ENCODE measurements at regions not wholly inside any gene's neighbourhood (a gene's known extent, or its start where the extent isn't known, plus 50 kb on each side); places are given as distances from the start of the nearest gene placed in this dataset.
"Not testable (repeated sequence)": the region's sequence is repeated elsewhere in the genome, so short reads cannot be mapped to it uniquely, and the experiment has no call there.

- 96% methylated on average over 10 of the region's 14 CpGs for WGBS (ENCODE audit: insufficient coverage)
- ChIA-PET CTCF (no interaction called here), POLR2A (no interaction called here)
- Histone ChIP-seq H3K4me1 (ENCODE audit: control extremely low read depth in 1 of 4, control insufficient read depth in 4 of 4, insufficient read depth in 4 of 4, low read length in 3 of 4) (no peaks in the 10 kb centered on the region), H3K36me3 (ENCODE audit: control insufficient read depth in 4 of 4, insufficient read depth in 4 of 4, low read length in 3 of 4) (peaks cover 4 to 25% (median 11%) of the 10 kb centered on the region in 4 experiments), H3K9me3 (ENCODE audit: control extremely low read depth in 1 of 5, control insufficient read depth in 4 of 5, insufficient read depth in 2 of 5, low read depth in 1 of 5, low read length in 4 of 5) (no peaks in the 10 kb centered on the region), H3K27ac (ENCODE audit: insufficient read depth in 1 of 2, low read depth in 1 of 2, low read length in 2 of 2, poor library complexity in 1 of 2, severe bottlenecking in 2 of 2) (no peak overlapping the region), H3K27me3 (replicated peaks in 2 of 5; ENCODE audit: control insufficient read depth in 4 of 5, insufficient read depth in 5 of 5, low read length in 4 of 5) (no peaks in the 10 kb centered on the region), H3K4me3 (ENCODE audit: control insufficient read depth in 1 of 7, extremely low read depth in 1 of 7, insufficient read depth in 4 of 7, low read depth in 2 of 7, low read length in 6 of 7) (no peak overlapping the region)
- DNase-seq: no peak
Measured at GRCh38 chr7:66542528-66543269, 86.0 kb upstream of the KCTD7 start.

GRCh38 chr7:66549466-66549865 lies 79.2 kb upstream of the KCTD7 start:
- Histone ChIP-seq H3K4me1 (ENCODE audit: control extremely low read depth in 1 of 4, control insufficient read depth in 4 of 4, insufficient read depth in 4 of 4, low read length in 3 of 4) (no peaks in the 10 kb centered on the region), H3K27ac (ENCODE audit: insufficient read depth in 1 of 2, low read depth in 1 of 2, low read length in 2 of 2, poor library complexity in 1 of 2, severe bottlenecking in 2 of 2) (no peak overlapping the region), H3K4me3 (ENCODE audit: control insufficient read depth in 1 of 7, extremely low read depth in 1 of 7, insufficient read depth in 4 of 7, low read depth in 2 of 7, low read length in 6 of 7) (no peak overlapping the region), H3K36me3 (ENCODE audit: control insufficient read depth in 4 of 4, insufficient read depth in 4 of 4, low read length in 3 of 4) (peaks cover 7 to 48% (median 31%) of the 10 kb centered on the region in 4 experiments), H3K27me3 (replicated peaks in 2 of 5; ENCODE audit: control insufficient read depth in 4 of 5, insufficient read depth in 5 of 5, low read length in 4 of 5) (no peaks in the 10 kb centered on the region), H3K9me3 (ENCODE audit: control extremely low read depth in 1 of 5, control insufficient read depth in 4 of 5, insufficient read depth in 2 of 5, low read depth in 1 of 5, low read length in 4 of 5) (no peaks in the 10 kb centered on the region)
- ChIA-PET CTCF (no interaction called here), POLR2A (no interaction called here)
- DNase-seq: no peak
- WGBS (ENCODE audit: insufficient coverage): 100% methylated on average over 3 of the region's 6 CpGs

GRCh38 chr7:66553001-66553400 lies 75.7 kb upstream of the KCTD7 start:
- CTCF ChIA-PET: interaction anchor here (0.9 kb wide), 2 partner anchors 103 to 266 kb away, joined by 3 read pairs; no protein-coding TSS in a partner anchor
- H3K27ac ChIP-seq (ENCODE audit: insufficient read depth in 1 of 2, low read depth in 1 of 2, low read length in 2 of 2, poor library complexity in 1 of 2, severe bottlenecking in 2 of 2): no peak overlapping the region
- 95% methylated on average over 4 of the region's 9 CpGs for WGBS (ENCODE audit: insufficient coverage)
- H3K4me1 ChIP-seq (ENCODE audit: control extremely low read depth in 1 of 4, control insufficient read depth in 4 of 4, insufficient read depth in 4 of 4, low read length in 3 of 4): no peaks in the 10 kb centered on the region
- no peak for DNase-seq
- no peaks in the 10 kb centered on the region for H3K27me3 ChIP-seq (replicated peaks in 2 of 5; ENCODE audit: control insufficient read depth in 4 of 5, insufficient read depth in 5 of 5, low read length in 4 of 5)
- POLR2A ChIA-PET: no interaction called here
- no peak overlapping the region for H3K4me3 ChIP-seq (ENCODE audit: control insufficient read depth in 1 of 7, extremely low read depth in 1 of 7, insufficient read depth in 4 of 7, low read depth in 2 of 7, low read length in 6 of 7)
- peaks cover 3 to 47% (median 33%) of the 10 kb centered on the region in 4 experiments for H3K36me3 ChIP-seq (ENCODE audit: control insufficient read depth in 4 of 4, insufficient read depth in 4 of 4, low read length in 3 of 4)
- H3K9me3 ChIP-seq (ENCODE audit: control extremely low read depth in 1 of 5, control insufficient read depth in 4 of 5, insufficient read depth in 2 of 5, low read depth in 1 of 5, low read length in 4 of 5): no peaks in the 10 kb centered on the region

GRCh38 chr7:66553675-66554074 lies 75.0 kb upstream of the KCTD7 start:
- DNase-seq; H3K9me3 ChIP-seq (ENCODE audit: control extremely low read depth in 1 of 5, control insufficient read depth in 4 of 5, insufficient read depth in 2 of 5, low read depth in 1 of 5, low read length in 4 of 5); H3K27ac ChIP-seq (ENCODE audit: insufficient read depth in 1 of 2, low read depth in 1 of 2, low read length in 2 of 2, poor library complexity in 1 of 2, severe bottlenecking in 2 of 2); H3K4me3 ChIP-seq (ENCODE audit: control insufficient read depth in 1 of 7, extremely low read depth in 1 of 7, insufficient read depth in 4 of 7, low read depth in 2 of 7, low read length in 6 of 7); H3K27me3 ChIP-seq (replicated peaks in 2 of 5; ENCODE audit: control insufficient read depth in 4 of 5, insufficient read depth in 5 of 5, low read length in 4 of 5); H3K4me1 ChIP-seq (ENCODE audit: control extremely low read depth in 1 of 4, control insufficient read depth in 4 of 4, insufficient read depth in 4 of 4, low read length in 3 of 4); POLR2A ChIA-PET: not testable (repeated sequence)
- WGBS (ENCODE audit: insufficient coverage): 50% methylated on average over 2 of the region's 2 CpGs
- CTCF ChIA-PET: interaction anchor here (0.9 kb wide), 2 partner anchors 102 to 265 kb away, joined by 3 read pairs; no protein-coding TSS in a partner anchor
- peaks cover 0 to 48% (median 35%) of the 10 kb centered on the region in 4 experiments for H3K36me3 ChIP-seq (ENCODE audit: control insufficient read depth in 4 of 4, insufficient read depth in 4 of 4, low read length in 3 of 4)

GRCh38 chr7:66554291-66554690 lies 74.4 kb upstream of the KCTD7 start:
- H3K27me3 ChIP-seq (replicated peaks in 2 of 5; ENCODE audit: control insufficient read depth in 4 of 5, insufficient read depth in 5 of 5, low read length in 4 of 5); H3K4me1 ChIP-seq (ENCODE audit: control extremely low read depth in 1 of 4, control insufficient read depth in 4 of 4, insufficient read depth in 4 of 4, low read length in 3 of 4); POLR2A ChIA-PET; H3K4me3 ChIP-seq (ENCODE audit: control insufficient read depth in 1 of 7, extremely low read depth in 1 of 7, insufficient read depth in 4 of 7, low read depth in 2 of 7, low read length in 6 of 7); H3K9me3 ChIP-seq (ENCODE audit: control extremely low read depth in 1 of 5, control insufficient read depth in 4 of 5, insufficient read depth in 2 of 5, low read depth in 1 of 5, low read length in 4 of 5); CTCF ChIA-PET; DNase-seq; H3K27ac ChIP-seq (ENCODE audit: insufficient read depth in 1 of 2, low read depth in 1 of 2, low read length in 2 of 2, poor library complexity in 1 of 2, severe bottlenecking in 2 of 2): not testable (repeated sequence)
- WGBS (ENCODE audit: insufficient coverage): 100% methylated on average over 1 of the region's 8 CpGs
- peaks cover 0 to 52% (median 40%) of the 10 kb centered on the region in 4 experiments for H3K36me3 ChIP-seq (ENCODE audit: control insufficient read depth in 4 of 4, insufficient read depth in 4 of 4, low read length in 3 of 4)

- H3K4me3 ChIP-seq (ENCODE audit: control insufficient read depth in 1 of 7, extremely low read depth in 1 of 7, insufficient read depth in 4 of 7, low read depth in 2 of 7, low read length in 6 of 7); H3K9me3 ChIP-seq (ENCODE audit: control extremely low read depth in 1 of 5, control insufficient read depth in 4 of 5, insufficient read depth in 2 of 5, low read depth in 1 of 5, low read length in 4 of 5); POLR2A ChIA-PET; H3K27ac ChIP-seq (ENCODE audit: insufficient read depth in 1 of 2, low read depth in 1 of 2, low read length in 2 of 2, poor library complexity in 1 of 2, severe bottlenecking in 2 of 2); H3K27me3 ChIP-seq (replicated peaks in 2 of 5; ENCODE audit: control insufficient read depth in 4 of 5, insufficient read depth in 5 of 5, low read length in 4 of 5); DNase-seq; H3K4me1 ChIP-seq (ENCODE audit: control extremely low read depth in 1 of 4, control insufficient read depth in 4 of 4, insufficient read depth in 4 of 4, low read length in 3 of 4): not testable (repeated sequence)
- no CpG with 5 or more reads among the region's 8 CpGs for WGBS (ENCODE audit: insufficient coverage)
- CTCF ChIA-PET: interaction anchor here (1.0 to 1.2 kb wide), 2 partner anchors 10 to 342 kb away, joined by 3 to 5 read pairs; no protein-coding TSS in a partner anchor
- H3K36me3 ChIP-seq (ENCODE audit: control insufficient read depth in 4 of 4, insufficient read depth in 4 of 4, low read length in 3 of 4): peaks cover 0 to 49% (median 38%) of the 10 kb centered on the region in 4 experiments
Measured at GRCh38 chr7:66554842-66555430, 73.7 kb upstream of the KCTD7 start.

GRCh38 chr7:66556177-66556548 lies 72.5 kb upstream of the KCTD7 start:
- peaks cover 0 to 46% (median 33%) of the 10 kb centered on the region in 4 experiments for H3K36me3 ChIP-seq (ENCODE audit: control insufficient read depth in 4 of 4, insufficient read depth in 4 of 4, low read length in 3 of 4)
- CTCF ChIA-PET: interaction anchor here (0.7 to 2.9 kb wide), 5 partner anchors 34 to 340 kb away, joined by 3 to 8 read pairs (median 4); no protein-coding TSS in a partner anchor
- no peak overlapping the region for H3K4me3 ChIP-seq (ENCODE audit: control insufficient read depth in 1 of 7, extremely low read depth in 1 of 7, insufficient read depth in 4 of 7, low read depth in 2 of 7, low read length in 6 of 7)
- H3K27ac ChIP-seq (ENCODE audit: insufficient read depth in 1 of 2, low read depth in 1 of 2, low read length in 2 of 2, poor library complexity in 1 of 2, severe bottlenecking in 2 of 2): no peak overlapping the region
- DNase-seq: no peak
- no peaks in the 10 kb centered on the region for H3K9me3 ChIP-seq (ENCODE audit: control extremely low read depth in 1 of 5, control insufficient read depth in 4 of 5, insufficient read depth in 2 of 5, low read depth in 1 of 5, low read length in 4 of 5)
- POLR2A ChIA-PET: no interaction called here
- WGBS (ENCODE audit: insufficient coverage): 98% methylated on average over 41 of the region's 41 CpGs
- H3K27me3 ChIP-seq (replicated peaks in 2 of 5; ENCODE audit: control insufficient read depth in 4 of 5, insufficient read depth in 5 of 5, low read length in 4 of 5): no peaks in the 10 kb centered on the region
- no peaks in the 10 kb centered on the region for H3K4me1 ChIP-seq (ENCODE audit: control extremely low read depth in 1 of 4, control insufficient read depth in 4 of 4, insufficient read depth in 4 of 4, low read length in 3 of 4)
